Large intestine (tissue), 3 donors: ENCODE measurements at regions not wholly inside any gene's neighbourhood (a gene's known extent, or its start where the extent isn't known, plus 50 kb on each side); places are given as distances from the start of the nearest gene placed in this dataset.
"Not testable (repeated sequence)": the region's sequence is repeated elsewhere in the genome, so short reads cannot be mapped to it uniquely, and the experiment has no call there.

ENCODE experiments used
- DNase-seq, 2 donors: peaks; one replicate each; pipeline versions ENCODE4 v3.0.0 to v3.0.0-alpha.2; 2013
- H3K27ac ChIP-seq: one replicate; pipeline ENCODE4 v1.5.1; 2013; ENCODE audit warnings: low read length
- H3K27me3 ChIP-seq: 2 replicates; pipeline ENCODE4 v1.6.1; 2013; ENCODE audit warnings: low read length; ENCODE audit not compliant: control insufficient read depth, insufficient read depth
- H3K36me3 ChIP-seq: 2 replicates; pipeline ENCODE4 v1.6.1; 2013; ENCODE audit warnings: low read length; ENCODE audit not compliant: control insufficient read depth, insufficient read depth
- H3K4me1 ChIP-seq: one replicate; pipeline ENCODE4 v1.6.1; 2013; ENCODE audit warnings: low read length; ENCODE audit not compliant: control insufficient read depth, insufficient read depth
- H3K4me3 ChIP-seq: one replicate; pipeline ENCODE4 v1.5.1; 2013; ENCODE audit warnings: low read length
- H3K9me3 ChIP-seq: one replicate; pipeline ENCODE4 v1.6.1; 2013; ENCODE audit warnings: mild to moderate bottlenecking, low read depth, low read length, moderate library complexity; ENCODE audit not compliant: control insufficient read depth
- WGBS: methylation state at CpG from one replicate; pipeline ENCODE4 v1.1.5; 2013; ENCODE audit warnings: low lambda C conversion rate; ENCODE audit not compliant: insufficient coverage; 5-methylcytosine and 5-hydroxymethylcytosine counted together

DNA sequence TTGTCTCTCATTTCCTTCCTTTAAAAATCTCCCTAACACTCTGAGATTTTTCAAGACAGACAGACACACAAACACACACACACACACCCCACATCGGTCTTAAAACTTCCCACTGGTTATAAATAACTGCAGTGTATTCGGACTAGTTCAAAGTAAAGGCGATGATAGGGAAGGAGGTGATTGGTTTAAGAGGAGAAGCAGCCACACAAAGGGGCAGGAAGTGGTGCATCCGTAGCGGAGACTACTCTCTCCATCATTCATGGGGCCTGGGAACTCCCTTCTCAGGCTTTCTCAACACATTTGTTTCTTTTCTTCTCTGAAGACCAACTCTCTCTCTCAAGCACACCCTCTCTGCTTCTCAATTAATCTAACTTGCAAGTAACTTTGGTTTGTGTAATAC lies 149.1 kb upstream of the DPP10 start:
- Histone ChIP-seq H3K27me3 (peaks cover 5% of the 10 kb centered on the region), H3K4me3 (no peak overlapping the region), H3K36me3 (no peaks in the 10 kb centered on the region), H3K4me1 (no peaks in the 10 kb centered on the region), H3K9me3 (no peaks in the 10 kb centered on the region), H3K27ac (no peak overlapping the region)
- 67% methylated on average over 1 of the region's 5 CpGs for WGBS
- no peak for DNase-seq

GRCh38 chr2:114294741-114295140 lies 147.7 kb upstream of the DPP10 start:
- no peak for DNase-seq
- Histone ChIP-seq H3K27me3 (peaks cover 5% of the 10 kb centered on the region), H3K9me3 (no peaks in the 10 kb centered on the region), H3K4me3 (no peak overlapping the region), H3K27ac (no peak overlapping the region), H3K4me1 (no peaks in the 10 kb centered on the region), H3K36me3 (no peaks in the 10 kb centered on the region)
- no CpG with 5 or more reads among the region's 6 CpGs for WGBS

- H3K9me3 ChIP-seq, H3K27ac ChIP-seq, H3K36me3 ChIP-seq, H3K27me3 ChIP-seq, H3K4me1 ChIP-seq, DNase-seq, H3K4me3 ChIP-seq: not testable (repeated sequence)
- WGBS, result no CpG with 5 or more reads among the region's 3 CpGs
Measured at GRCh38 chr2:114300351-114300750, 142.1 kb upstream of the DPP10 start.

- Histone ChIP-seq H3K9me3 (no peaks in the 10 kb centered on the region), H3K27ac (no peak overlapping the region), H3K36me3 (no peaks in the 10 kb centered on the region), H3K27me3 (no peaks in the 10 kb centered on the region), H3K4me1 (no peaks in the 10 kb centered on the region), H3K4me3 (no peak overlapping the region)
- WGBS, result 80% methylated on average over 1 of the region's 2 CpGs
- no peak for DNase-seq
Measured at GRCh38 chr2:114316532-114317300, 125.7 kb upstream of the DPP10 start.

- H3K27me3 ChIP-seq, result no peaks in the 10 kb centered on the region
- no peak for DNase-seq
- H3K4me1 ChIP-seq, result no peaks in the 10 kb centered on the region
- no peaks in the 10 kb centered on the region for H3K9me3 ChIP-seq
- H3K4me3 ChIP-seq, result no peak overlapping the region
- H3K36me3 ChIP-seq, result no peaks in the 10 kb centered on the region
- H3K27ac ChIP-seq, result no peak overlapping the region
- no CpG with 5 or more reads among the region's 1 CpG for WGBS
Measured at GRCh38 chr2:114330594-114330993, 111.8 kb upstream of the DPP10 start.

- no peak overlapping the region for H3K27ac ChIP-seq
- DNase-seq, result no peak
- no peaks in the 10 kb centered on the region for H3K36me3 ChIP-seq
- H3K4me1 ChIP-seq, result no peaks in the 10 kb centered on the region
- no peaks in the 10 kb centered on the region for H3K9me3 ChIP-seq
- H3K4me3 ChIP-seq, result no peak overlapping the region
- 68% methylated on average over 3 of the region's 3 CpGs for WGBS
- H3K27me3 ChIP-seq, result no peaks in the 10 kb centered on the region
Measured at GRCh38 chr2:114331934-114332333, 110.5 kb upstream of the DPP10 start.

GRCh38 chr2:114345246-114345645 lies 97.2 kb upstream of the DPP10 start:
- Histone ChIP-seq H3K4me3 (no peak overlapping the region), H3K27ac (no peak overlapping the region), H3K36me3 (no peaks in the 10 kb centered on the region), H3K9me3 (peaks cover 2% of the 10 kb centered on the region), H3K4me1 (no peaks in the 10 kb centered on the region), H3K27me3 (no peaks in the 10 kb centered on the region)
- DNase-seq, result no peak

GRCh38 chr2:114346658-114347057 lies 95.8 kb upstream of the DPP10 start:
- Histone ChIP-seq H3K27me3 (no peaks in the 10 kb centered on the region), H3K9me3 (peaks cover 2% of the 10 kb centered on the region), H3K27ac (no peak overlapping the region), H3K36me3 (no peaks in the 10 kb centered on the region), H3K4me1 (no peaks in the 10 kb centered on the region), H3K4me3 (no peak overlapping the region)
- WGBS, result 80% methylated on average over 1 of the region's 7 CpGs
- DNase-seq, result no peak

- Histone ChIP-seq H3K9me3 (peaks cover under 1% of the 10 kb centered on the region), H3K4me1 (no peaks in the 10 kb centered on the region), H3K27me3 (no peaks in the 10 kb centered on the region), H3K4me3 (no peak overlapping the region), H3K27ac (no peak overlapping the region), H3K36me3 (no peaks in the 10 kb centered on the region)
- WGBS, result 100% methylated on average over 1 of the region's 3 CpGs
- DNase-seq, result no peak
Measured at GRCh38 chr2:114350186-114350725, 92.2 kb upstream of the DPP10 start.

GRCh38 chr2:114352988-114353387 lies 89.5 kb upstream of the DPP10 start:
- no peaks in the 10 kb centered on the region for H3K4me1 ChIP-seq
- no peak overlapping the region for H3K27ac ChIP-seq
- H3K36me3 ChIP-seq, result no peaks in the 10 kb centered on the region
- WGBS, result no CpG with 5 or more reads among the region's 1 CpG
- H3K27me3 ChIP-seq, result no peaks in the 10 kb centered on the region
- H3K4me3 ChIP-seq, result no peak overlapping the region
- DNase-seq, result no peak
- H3K9me3 ChIP-seq, result no peaks in the 10 kb centered on the region

DNA sequence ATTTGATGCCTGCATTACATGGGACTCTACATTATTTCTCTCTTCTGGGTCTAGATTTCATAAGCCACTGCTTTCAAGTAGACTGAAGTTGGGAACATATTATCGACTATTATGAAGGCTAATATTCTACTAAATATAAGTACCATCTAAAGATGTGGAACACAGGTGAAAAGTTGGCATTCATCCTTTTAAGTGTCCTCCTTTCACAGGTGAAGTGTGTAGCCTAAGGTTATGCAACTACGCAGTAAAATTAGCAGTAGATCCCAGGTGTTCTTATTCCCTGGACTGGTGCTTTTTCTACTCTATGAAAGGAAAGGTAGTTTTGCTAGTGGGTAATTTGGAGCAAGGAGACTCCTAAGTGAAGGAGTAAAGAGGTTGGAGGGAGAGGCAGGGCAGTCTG lies 88.2 kb upstream of the DPP10 start:
- WGBS, result no CpG with 5 or more reads among the region's 2 CpGs
- no peaks in the 10 kb centered on the region for H3K36me3 ChIP-seq
- no peak for DNase-seq
- no peaks in the 10 kb centered on the region for H3K4me1 ChIP-seq
- H3K27me3 ChIP-seq, result no peaks in the 10 kb centered on the region
- H3K4me3 ChIP-seq, result no peak overlapping the region
- H3K9me3 ChIP-seq, result no peaks in the 10 kb centered on the region
- H3K27ac ChIP-seq, result no peak overlapping the region
